ENCODE measurements at regions not wholly inside any gene's neighbourhood (a gene's known extent, or its start where the extent isn't known, plus 50 kb on each side); places are given as distances from the start of the nearest gene placed in this dataset.
A peak's percentile ranks its signal among the peaks of the same experiment; 100 is the strongest.

- no CpG with 5 or more reads among the region's 3 CpGs for WGBS, 2 donors (ENCODE audit: extremely low coverage in 2 of 2, insufficient read length in 2 of 2, insufficient replicate concordance in 1 of 2)
These were observed 52.2 kb upstream of the SMIM30 start for GRCh38 chr7:113170591-113170990.

More at GRCh38 chr7:113170591-113170990, 52.2 kb upstream of the SMIM30 start:
- no peak overlapping the region for H4K8ac ChIP-seq (ENCODE audit: low read depth, low read length)
- H3K9me3 ChIP-seq (replicated peaks in 1 of 2; ENCODE audit: control insufficient read depth in 2 of 2, insufficient read depth in 1 of 2, low read depth in 1 of 2, low read length in 2 of 2): peaks cover 0 to 2% of the 10 kb centered on the region in 2 donors
- H3K4me3 ChIP-seq (ENCODE audit: low read length in 2 of 2): no peak overlapping the region
- no peak overlapping the region for H3K4me2 ChIP-seq (ENCODE audit: insufficient read depth, low read length, poor library complexity, severe bottlenecking)
- no peak overlapping the region for H3K18ac ChIP-seq (ENCODE audit: low read length)
- H4K91ac ChIP-seq (ENCODE audit: low read depth, low read length, poor library complexity): no peak overlapping the region
- H2BK15ac ChIP-seq (ENCODE audit: low read length): no peak overlapping the region
- H3K79me1 ChIP-seq (ENCODE audit: low read depth, low read length): no peaks in the 10 kb centered on the region
- no peak overlapping the region for H2BK12ac ChIP-seq (ENCODE audit: low read length)
- no peaks in the 10 kb centered on the region for H3K36me3 ChIP-seq (replicated peaks in 1 of 2; ENCODE audit: control insufficient read depth in 2 of 2, insufficient read depth in 2 of 2, low read length in 2 of 2)
- no peaks in the 10 kb centered on the region for H3K4me1 ChIP-seq (ENCODE audit: control insufficient read depth in 2 of 2, insufficient read depth in 1 of 2, low read depth in 1 of 2, low read length in 2 of 2)
- DNase-seq (ENCODE audit: low spot score): no peak
- H3K27ac ChIP-seq (replicated peaks; ENCODE audit: low read length): no peak overlapping the region
- peak overlapping the region; percentile 9 for H2AFZ ChIP-seq (ENCODE audit: low read length)
- no peak overlapping the region for H3K14ac ChIP-seq (ENCODE audit: low read length)
- no peak overlapping the region for H2BK120ac ChIP-seq (ENCODE audit: low read depth, low read length)
- H3K27me3 ChIP-seq (ENCODE audit: control insufficient read depth in 3 of 3, insufficient read depth in 3 of 3, low read depth in 1 of 3, low read length in 3 of 3): no peaks in the 10 kb centered on the region
- no peak overlapping the region for H3K4ac ChIP-seq (ENCODE audit: low read length)
- no peak overlapping the region for H3K23ac ChIP-seq (ENCODE audit: low read depth, low read length, poor library complexity)
- no peak overlapping the region for H2AK5ac ChIP-seq (ENCODE audit: low read depth, low read length)
- no peak overlapping the region for H3K9ac ChIP-seq (ENCODE audit: low read depth, low read length, poor library complexity)
- H2BK5ac ChIP-seq (ENCODE audit: low read length): no peak overlapping the region
